ENCODE measurements at regions not wholly inside any gene's neighbourhood (a gene's known extent, or its start where the extent isn't known, plus 50 kb on each side); places are given as distances from the start of the nearest gene placed in this dataset.

DNA sequence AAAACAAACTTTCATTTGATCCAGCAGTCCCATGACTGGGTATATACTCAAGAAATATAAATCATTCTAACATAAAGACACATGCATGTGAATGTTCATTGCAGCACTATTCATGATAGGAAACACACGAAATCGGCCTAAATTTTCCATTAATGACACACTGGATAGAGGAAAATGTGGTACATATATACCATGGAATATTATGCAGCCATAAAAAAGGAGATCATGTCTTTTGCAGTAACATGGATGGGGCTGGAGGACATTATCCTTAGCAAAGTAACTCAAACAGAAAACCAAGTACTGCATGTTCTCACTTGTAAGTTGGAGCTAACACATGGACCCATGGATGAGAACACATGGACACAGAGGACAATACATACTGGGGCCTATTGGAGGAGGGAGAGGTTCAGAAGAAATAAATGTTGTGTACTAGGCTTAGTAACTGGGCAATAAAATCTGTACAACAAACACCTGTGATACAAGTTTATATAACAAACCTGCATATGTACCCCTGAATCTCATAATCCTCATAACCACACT lies 283.6 kb downstream of the LMO7 start:
- no peak for DNase-seq

DNA sequence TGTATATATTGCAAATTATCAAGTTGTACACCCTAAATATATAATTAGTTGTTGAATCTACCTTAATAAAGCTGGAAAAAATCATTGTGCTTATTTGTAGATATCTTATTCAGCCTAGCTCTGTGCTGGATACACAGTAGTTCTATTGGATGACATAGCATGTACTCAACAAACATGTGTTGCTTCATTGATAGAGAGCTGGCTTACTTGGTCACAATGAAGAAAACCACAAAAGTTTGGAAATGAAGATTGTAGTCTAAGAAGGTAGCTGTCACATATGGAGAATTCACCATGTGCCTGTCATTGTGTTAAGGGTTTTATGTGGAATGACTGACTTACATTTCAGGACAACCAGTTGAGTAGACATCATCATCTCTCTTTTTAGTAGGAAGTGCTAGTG lies 278.9 kb downstream of the LMO7 start:
- DNase-seq = no peak

DNA sequence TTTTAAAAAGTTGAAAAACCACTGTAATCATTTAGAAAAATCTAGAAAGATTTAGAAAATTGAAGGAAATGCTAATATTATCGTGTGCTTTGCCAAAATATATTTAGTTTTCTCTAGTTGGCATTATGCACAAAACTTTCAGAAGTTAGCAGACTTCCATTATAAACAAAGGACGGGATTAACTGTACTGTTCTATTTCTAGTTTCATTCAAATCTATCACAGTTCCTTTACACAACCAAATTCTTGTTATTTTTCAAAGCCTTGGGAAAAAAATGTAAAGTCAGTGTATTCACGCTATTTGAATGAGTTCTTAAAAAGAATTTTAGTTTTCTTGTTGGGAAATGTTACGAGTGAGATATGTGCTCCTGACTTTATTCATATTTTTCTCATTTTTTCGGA lies 277.8 kb downstream of the LMO7 start:
- DNase-seq = no peak

DNA sequence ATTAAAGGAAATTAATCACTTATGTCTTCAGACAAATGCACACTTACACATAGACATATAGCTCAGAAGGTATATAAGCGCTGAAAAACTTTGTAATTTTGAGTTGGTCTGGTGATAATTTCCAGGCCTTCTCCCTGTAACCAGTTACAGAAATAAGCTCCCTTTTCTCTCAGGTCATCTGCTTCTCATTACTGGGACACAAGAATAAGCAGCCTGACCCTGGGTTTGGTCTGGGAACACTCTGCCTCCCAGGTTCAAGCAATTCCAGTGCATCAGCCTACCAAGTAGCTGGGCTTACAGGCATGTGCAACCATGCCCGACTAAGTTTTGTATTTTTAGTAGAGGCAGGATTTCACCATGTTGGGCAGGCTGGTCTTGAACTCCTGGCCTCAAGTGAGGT lies 274.5 kb downstream of the LMO7 start:
- no peak for DNase-seq
